ENCODE measurements at regions not wholly inside any gene's neighbourhood (a gene's known extent, or its start where the extent isn't known, plus 50 kb on each side); places are given as distances from the start of the nearest gene placed in this dataset.

DNA sequence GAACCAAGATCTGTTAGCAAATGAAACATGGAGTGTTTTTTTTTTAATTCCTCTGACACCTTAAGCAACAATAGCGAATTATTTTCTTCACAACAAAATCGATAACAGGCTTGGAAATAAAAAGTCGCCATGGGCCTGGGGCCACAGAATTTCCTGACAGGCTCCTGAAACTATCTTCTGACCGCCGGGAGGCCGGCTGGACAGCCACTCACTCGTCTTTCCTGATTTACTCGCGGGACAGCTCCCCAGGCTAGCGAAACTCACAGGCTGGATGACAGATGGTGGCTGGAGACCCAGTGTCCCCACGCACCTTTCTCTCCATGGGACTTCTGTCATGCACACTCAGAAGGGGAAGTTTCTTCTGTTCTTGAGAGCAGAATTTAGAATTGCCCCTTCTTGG, 143.3 kb upstream of the IRX2 start:
- intact Hi-C loops (cut with DNase I) = no loop called here
- Histone ChIP-seq H3K4me3 (no peak overlapping the region), H3K27me3 (no peaks in the 10 kb centered on the region), H3K27ac (no peak overlapping the region), H3K4me1 (no peaks in the 10 kb centered on the region), H3K36me3 (no peaks in the 10 kb centered on the region), H3K9me3 (no peaks in the 10 kb centered on the region)
- 82 to 90% methylated on average over 11 of the region's 11 CpGs for WGBS, 2 donors
- no peak for TF ChIP-seq POLR2AphosphoS5 (IDR thresholded peaks at IDR 0.05)
- no peak for DNase-seq

- Histone ChIP-seq H3K4me3 (no peak overlapping the region), H3K27ac (no peak overlapping the region), H3K27me3 (no peaks in the 10 kb centered on the region), H3K4me1 (no peaks in the 10 kb centered on the region), H3K9me3 (no peaks in the 10 kb centered on the region), H3K36me3 (no peaks in the 10 kb centered on the region)
- intact Hi-C loops (cut with DNase I) = no loop called here
- no peak for DNase-seq
- WGBS, 2 donors = 77 to 92% methylated on average over 12 of the region's 12 CpGs
- TF ChIP-seq EP300 (IDR thresholded peaks at IDR 0.05) (no peak), POLR2A (IDR thresholded peaks at IDR 0.05) (no peak), POLR2AphosphoS5 (IDR thresholded peaks at IDR 0.05) (no peak)
- TF ChIP-seq, protein P1, sequence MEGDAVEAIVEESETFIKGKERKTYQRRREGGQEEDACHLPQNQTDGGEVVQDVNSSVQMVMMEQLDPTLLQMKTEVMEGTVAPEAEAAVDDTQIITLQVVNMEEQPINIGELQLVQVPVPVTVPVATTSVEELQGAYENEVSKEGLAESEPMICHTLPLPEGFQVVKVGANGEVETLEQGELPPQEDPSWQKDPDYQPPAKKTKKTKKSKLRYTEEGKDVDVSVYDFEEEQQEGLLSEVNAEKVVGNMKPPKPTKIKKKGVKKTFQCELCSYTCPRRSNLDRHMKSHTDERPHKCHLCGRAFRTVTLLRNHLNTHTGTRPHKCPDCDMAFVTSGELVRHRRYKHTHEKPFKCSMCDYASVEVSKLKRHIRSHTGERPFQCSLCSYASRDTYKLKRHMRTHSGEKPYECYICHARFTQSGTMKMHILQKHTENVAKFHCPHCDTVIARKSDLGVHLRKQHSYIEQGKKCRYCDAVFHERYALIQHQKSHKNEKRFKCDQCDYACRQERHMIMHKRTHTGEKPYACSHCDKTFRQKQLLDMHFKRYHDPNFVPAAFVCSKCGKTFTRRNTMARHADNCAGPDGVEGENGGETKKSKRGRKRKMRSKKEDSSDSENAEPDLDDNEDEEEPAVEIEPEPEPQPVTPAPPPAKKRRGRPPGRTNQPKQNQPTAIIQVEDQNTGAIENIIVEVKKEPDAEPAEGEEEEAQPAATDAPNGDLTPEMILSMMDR (IDR thresholded peaks at IDR 0.05) = no peak
Measured at GRCh38 chr5:2894316-2894715, 142.8 kb upstream of the IRX2 start.

GRCh38 chr5:2892466-2893000, 141.1 kb upstream of the IRX2 start:
- H3K36me3 ChIP-seq = no peaks in the 10 kb centered on the region
- no peaks in the 10 kb centered on the region for H3K27me3 ChIP-seq
- no peak for DNase-seq
- H3K27ac ChIP-seq = no peak overlapping the region
- H3K4me1 ChIP-seq = no peaks in the 10 kb centered on the region
- intact Hi-C loops (cut with DNase I) = no loop called here
- no peak overlapping the region for H3K4me3 ChIP-seq
- TF ChIP-seq, protein P1 (IDR thresholded peaks at IDR 0.05) = no peak
- no peak for TF ChIP-seq POLR2A (IDR thresholded peaks at IDR 0.05)
- TF ChIP-seq POLR2AphosphoS5 (IDR thresholded peaks at IDR 0.05) = no peak
- no peak for TF ChIP-seq EP300 (IDR thresholded peaks at IDR 0.05)
- no peaks in the 10 kb centered on the region for H3K9me3 ChIP-seq
- WGBS, 2 donors = 70 to 76% methylated on average over 8 of the region's 8 CpGs

GRCh38 chr5:2891781-2892180, 140.3 kb upstream of the IRX2 start:
- no peak for DNase-seq
- Histone ChIP-seq H3K27ac (no peak overlapping the region), H3K4me1 (no peaks in the 10 kb centered on the region), H3K36me3 (no peaks in the 10 kb centered on the region), H3K27me3 (no peaks in the 10 kb centered on the region), H3K9me3 (no peaks in the 10 kb centered on the region), H3K4me3 (no peak overlapping the region)
- WGBS, 2 donors = 95 to 97% methylated on average over 3 of the region's 3 CpGs
- intact Hi-C loops (cut with DNase I) = no loop called here
- TF ChIP-seq POLR2A (IDR thresholded peaks at IDR 0.05) (no peak), EP300 (IDR thresholded peaks at IDR 0.05) (no peak), POLR2AphosphoS5 (IDR thresholded peaks at IDR 0.05) (no peak)
- TF ChIP-seq, protein P1 (IDR thresholded peaks at IDR 0.05) = no peak

DNA sequence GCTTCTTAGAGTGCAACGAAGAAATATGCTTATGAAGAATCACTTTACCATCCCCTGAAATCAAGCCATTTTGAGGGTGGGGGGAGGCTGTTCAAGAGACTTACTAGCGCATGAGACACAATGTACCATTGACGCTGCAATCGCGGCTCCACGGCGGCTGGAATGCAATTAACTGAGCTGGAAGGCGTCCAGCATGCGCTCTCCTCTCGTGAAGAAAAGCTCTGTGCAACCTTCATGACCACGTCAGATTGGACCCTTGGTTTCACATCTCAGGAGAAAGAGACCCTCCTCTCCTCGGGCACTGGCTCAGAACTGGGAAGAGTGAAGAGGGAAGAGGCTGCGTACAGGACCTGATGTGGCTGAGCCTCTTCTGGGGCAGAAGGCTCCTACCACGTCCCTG, 138.5 kb upstream of the IRX2 start:
- no peaks in the 10 kb centered on the region for H3K27me3 ChIP-seq
- no peak for DNase-seq
- intact Hi-C loops (cut with DNase I) = no loop called here
- no peak overlapping the region for H3K27ac ChIP-seq
- H3K36me3 ChIP-seq = no peaks in the 10 kb centered on the region
- H3K4me3 ChIP-seq = no peak overlapping the region
- TF ChIP-seq, protein P1 (IDR thresholded peaks at IDR 0.05) = no peak
- TF ChIP-seq POLR2A (IDR thresholded peaks at IDR 0.05) (no peak), POLR2AphosphoS5 (IDR thresholded peaks at IDR 0.05) (no peak), EP300 (IDR thresholded peaks at IDR 0.05) (no peak)
- no peaks in the 10 kb centered on the region for H3K4me1 ChIP-seq
- 90 to 92% methylated on average over 14 of the region's 14 CpGs for WGBS, 2 donors
- H3K9me3 ChIP-seq = no peaks in the 10 kb centered on the region

Data from sigmoid colon (tissue), 6 donors.